ENCODE measurements at regions not wholly inside any gene's neighbourhood (a gene's known extent, or its start where the extent isn't known, plus 50 kb on each side); places are given as distances from the start of the nearest gene placed in this dataset.

DNA sequence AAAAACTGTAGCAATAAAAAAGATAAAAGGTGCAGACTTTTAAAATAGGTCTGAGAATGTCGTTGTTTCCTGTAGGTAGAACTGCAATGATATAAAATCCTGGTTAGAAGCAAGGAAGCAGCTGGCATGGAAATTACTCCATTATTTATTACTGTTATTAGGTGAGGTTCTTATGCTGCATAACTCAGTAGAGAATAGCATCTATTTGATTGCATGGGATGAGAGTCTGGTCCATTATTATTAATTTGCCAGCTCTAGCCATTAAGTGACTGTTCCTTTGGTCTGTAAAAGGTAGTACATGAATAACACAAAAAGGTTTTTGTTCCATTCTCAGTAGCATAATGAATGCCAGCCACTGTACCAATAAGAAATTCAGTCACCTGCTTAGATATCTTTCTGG, 358.6 kb downstream of the RBM43 start:
- no peaks in the 10 kb centered on the region; the same call in 1 of the 2 replicates for H3K36me3 ChIP-seq (ENCODE audit: insufficient read depth)
- no peak overlapping the region for H2AFZ ChIP-seq
- no peak overlapping the region for H3K4me2 ChIP-seq
- Mint-ChIP-seq H3K4me3 (no peak overlapping the region), H3K27me3 (ENCODE audit: insufficient read depth, low read depth, poor library complexity) (no peaks in the 10 kb centered on the region), H3K36me3 (ENCODE audit: low read depth) (peaks cover 27% of the 10 kb centered on the region), H3K4me1 (no peaks in the 10 kb centered on the region), H3K27ac (no peak overlapping the region; the same call in 1 of the 2 replicates), H3K9me3 (peaks cover 24% of the 10 kb centered on the region)
- TF ChIP-seq ZNF331 (CRISPR knock-in tag; IDR thresholded peaks at IDR 0.05; ENCODE audit: low read depth), result no peak
- no peak for TF ChIP-seq JUNB (IDR thresholded peaks at IDR 0.05; ENCODE audit: unreplicated experiment)
- no peak for TF ChIP-seq POLR2AphosphoS5 (IDR thresholded peaks at IDR 0.05; ENCODE audit: low read depth)
- TF ChIP-seq NANOG (IDR thresholded peaks at IDR 0.05; ENCODE audit: borderline replicate concordance), result no peak
- TF ChIP-seq CREB1 (CRISPR knock-in tag; IDR thresholded peaks at IDR 0.05; ENCODE audit: low read depth), result no peak
- TF ChIP-seq, protein P1, sequence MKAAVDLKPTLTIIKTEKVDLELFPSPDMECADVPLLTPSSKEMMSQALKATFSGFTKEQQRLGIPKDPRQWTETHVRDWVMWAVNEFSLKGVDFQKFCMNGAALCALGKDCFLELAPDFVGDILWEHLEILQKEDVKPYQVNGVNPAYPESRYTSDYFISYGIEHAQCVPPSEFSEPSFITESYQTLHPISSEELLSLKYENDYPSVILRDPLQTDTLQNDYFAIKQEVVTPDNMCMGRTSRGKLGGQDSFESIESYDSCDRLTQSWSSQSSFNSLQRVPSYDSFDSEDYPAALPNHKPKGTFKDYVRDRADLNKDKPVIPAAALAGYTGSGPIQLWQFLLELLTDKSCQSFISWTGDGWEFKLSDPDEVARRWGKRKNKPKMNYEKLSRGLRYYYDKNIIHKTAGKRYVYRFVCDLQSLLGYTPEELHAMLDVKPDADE (IDR thresholded peaks at IDR 0.05), result no peak
- no peak for TF ChIP-seq EZH2phosphoT487 (IDR thresholded peaks at IDR 0.05; ENCODE audit: unreplicated experiment)
- H3F3A ChIP-seq (replicated peaks; ENCODE audit: low read depth), result no peaks in the 10 kb centered on the region
- H3K9me2 ChIP-seq (ENCODE audit: insufficient read depth), result peaks cover 14% of the 10 kb centered on the region
- no peaks in the 10 kb centered on the region for H4K20me1 ChIP-seq (replicated peaks; ENCODE audit: insufficient read depth)
- ATAC-seq (no peak), DNase-seq (ENCODE audit: low spot score) (no peak)
- no peaks in the 10 kb centered on the region for H3K79me2 ChIP-seq (replicated peaks; ENCODE audit: insufficient read depth)
- H3K27ac ChIP-seq (ENCODE audit: low read depth), result no peak overlapping the region
- H3K27me3 ChIP-seq (ENCODE audit: insufficient read depth), result no peaks in the 10 kb centered on the region
- H3K4me1 ChIP-seq (ENCODE audit: insufficient read depth), result no peaks in the 10 kb centered on the region
- H3K4me3 ChIP-seq, result no peak overlapping the region

DNA sequence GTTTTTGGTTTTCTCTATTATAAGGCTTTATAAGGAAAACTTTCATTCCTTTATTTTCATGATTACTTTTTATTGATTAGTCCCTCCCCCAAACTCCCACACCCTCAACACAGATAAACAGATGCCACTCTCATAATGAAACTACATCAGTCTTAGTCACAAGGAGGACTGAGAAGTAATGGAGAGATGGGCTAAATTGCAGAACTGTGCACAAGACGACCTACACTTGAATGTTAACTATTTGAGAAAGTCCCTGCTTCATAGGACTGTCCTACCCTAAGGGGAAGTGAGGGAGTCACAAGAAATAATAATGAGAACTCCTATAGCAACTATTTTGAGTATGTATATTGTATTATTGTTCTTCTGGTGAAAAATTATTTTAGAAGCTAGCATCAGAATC, 360.8 kb downstream of the RBM43 start:
- no peak overlapping the region for H3K4me3 ChIP-seq
- Mint-ChIP-seq H3K4me1 (no peaks in the 10 kb centered on the region), H3K27me3 (ENCODE audit: insufficient read depth, low read depth, poor library complexity) (no peaks in the 10 kb centered on the region), H3K27ac (no peak overlapping the region), H3K9me3 (peaks cover 23% of the 10 kb centered on the region), H3K4me3 (no peak overlapping the region), H3K36me3 (ENCODE audit: low read depth) (peaks cover 27% of the 10 kb centered on the region)
- peaks cover 24% of the 10 kb centered on the region for H3K9me2 ChIP-seq (ENCODE audit: insufficient read depth)
- no peak overlapping the region for H2AFZ ChIP-seq
- no peaks in the 10 kb centered on the region; the same call in 1 of the 2 replicates for H3K36me3 ChIP-seq (ENCODE audit: insufficient read depth)
- no peak overlapping the region for H3K27ac ChIP-seq (ENCODE audit: low read depth)
- DNase-seq (ENCODE audit: low spot score) (no peak), ATAC-seq (no peak)
- no peaks in the 10 kb centered on the region for H3K79me2 ChIP-seq (replicated peaks; ENCODE audit: insufficient read depth)
- no peaks in the 10 kb centered on the region for H3K4me1 ChIP-seq (ENCODE audit: insufficient read depth)
- no peak for TF ChIP-seq JUNB (IDR thresholded peaks at IDR 0.05; ENCODE audit: unreplicated experiment)
- TF ChIP-seq NANOG (IDR thresholded peaks at IDR 0.05; ENCODE audit: borderline replicate concordance), result no peak
- H4K20me1 ChIP-seq (replicated peaks; ENCODE audit: insufficient read depth), result no peaks in the 10 kb centered on the region
- H3K27me3 ChIP-seq (ENCODE audit: insufficient read depth), result no peaks in the 10 kb centered on the region
- H3K4me2 ChIP-seq, result no peak overlapping the region
- no peaks in the 10 kb centered on the region for H3F3A ChIP-seq (replicated peaks; ENCODE audit: low read depth)

DNA sequence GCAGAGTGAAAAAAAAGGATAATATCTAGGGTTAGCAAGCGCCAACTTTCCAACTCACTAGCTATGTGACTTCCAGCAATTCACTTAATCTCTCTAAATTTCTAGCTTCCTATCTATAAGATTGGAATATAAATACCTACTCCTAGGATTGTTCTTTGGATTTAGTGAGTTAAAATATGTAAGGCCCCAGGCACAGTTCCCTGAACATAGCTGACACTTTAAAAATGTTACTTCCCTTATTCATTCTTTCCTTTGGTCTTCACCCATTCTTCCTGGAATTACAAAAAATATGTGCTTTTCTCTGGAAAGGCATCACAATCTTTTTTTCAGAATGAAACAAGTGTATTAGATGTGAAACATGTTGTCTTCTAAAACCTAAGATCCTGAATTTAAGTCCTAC, 365.7 kb downstream of the RBM43 start:
- ATAC-seq (no peak), DNase-seq (ENCODE audit: low spot score) (no peak)
- H3K9me2 ChIP-seq (ENCODE audit: insufficient read depth), result peaks cover 21% of the 10 kb centered on the region
- H3K4me3 ChIP-seq, result no peak overlapping the region
- H3K27me3 Mint-ChIP-seq (ENCODE audit: insufficient read depth, low read depth, poor library complexity), result no peaks in the 10 kb centered on the region
- peaks cover 12% of the 10 kb centered on the region for H3K36me3 Mint-ChIP-seq (ENCODE audit: low read depth)
- no peaks in the 10 kb centered on the region for H3K4me1 Mint-ChIP-seq
- no peaks in the 10 kb centered on the region for H4K20me1 ChIP-seq (replicated peaks; ENCODE audit: insufficient read depth)
- no peaks in the 10 kb centered on the region for H3K79me2 ChIP-seq (replicated peaks; ENCODE audit: insufficient read depth)
- no peak overlapping the region for H3K4me2 ChIP-seq
- no peak overlapping the region for H3K4me3 Mint-ChIP-seq
- H3K4me1 ChIP-seq (ENCODE audit: insufficient read depth), result no peaks in the 10 kb centered on the region
- no peak overlapping the region for H3K27ac Mint-ChIP-seq
- H2AFZ ChIP-seq, result no peak overlapping the region
- H3K9me3 Mint-ChIP-seq, result peaks cover 16% of the 10 kb centered on the region
- H3K27me3 ChIP-seq (ENCODE audit: insufficient read depth), result no peaks in the 10 kb centered on the region
- no peak overlapping the region for H3K27ac ChIP-seq (ENCODE audit: low read depth)
- H3K36me3 ChIP-seq (ENCODE audit: insufficient read depth), result peaks cover under 1% of the 10 kb centered on the region; the same call in 1 of the 2 replicates
- H3F3A ChIP-seq (replicated peaks; ENCODE audit: low read depth), result no peaks in the 10 kb centered on the region
- TF ChIP-seq, protein P2, sequence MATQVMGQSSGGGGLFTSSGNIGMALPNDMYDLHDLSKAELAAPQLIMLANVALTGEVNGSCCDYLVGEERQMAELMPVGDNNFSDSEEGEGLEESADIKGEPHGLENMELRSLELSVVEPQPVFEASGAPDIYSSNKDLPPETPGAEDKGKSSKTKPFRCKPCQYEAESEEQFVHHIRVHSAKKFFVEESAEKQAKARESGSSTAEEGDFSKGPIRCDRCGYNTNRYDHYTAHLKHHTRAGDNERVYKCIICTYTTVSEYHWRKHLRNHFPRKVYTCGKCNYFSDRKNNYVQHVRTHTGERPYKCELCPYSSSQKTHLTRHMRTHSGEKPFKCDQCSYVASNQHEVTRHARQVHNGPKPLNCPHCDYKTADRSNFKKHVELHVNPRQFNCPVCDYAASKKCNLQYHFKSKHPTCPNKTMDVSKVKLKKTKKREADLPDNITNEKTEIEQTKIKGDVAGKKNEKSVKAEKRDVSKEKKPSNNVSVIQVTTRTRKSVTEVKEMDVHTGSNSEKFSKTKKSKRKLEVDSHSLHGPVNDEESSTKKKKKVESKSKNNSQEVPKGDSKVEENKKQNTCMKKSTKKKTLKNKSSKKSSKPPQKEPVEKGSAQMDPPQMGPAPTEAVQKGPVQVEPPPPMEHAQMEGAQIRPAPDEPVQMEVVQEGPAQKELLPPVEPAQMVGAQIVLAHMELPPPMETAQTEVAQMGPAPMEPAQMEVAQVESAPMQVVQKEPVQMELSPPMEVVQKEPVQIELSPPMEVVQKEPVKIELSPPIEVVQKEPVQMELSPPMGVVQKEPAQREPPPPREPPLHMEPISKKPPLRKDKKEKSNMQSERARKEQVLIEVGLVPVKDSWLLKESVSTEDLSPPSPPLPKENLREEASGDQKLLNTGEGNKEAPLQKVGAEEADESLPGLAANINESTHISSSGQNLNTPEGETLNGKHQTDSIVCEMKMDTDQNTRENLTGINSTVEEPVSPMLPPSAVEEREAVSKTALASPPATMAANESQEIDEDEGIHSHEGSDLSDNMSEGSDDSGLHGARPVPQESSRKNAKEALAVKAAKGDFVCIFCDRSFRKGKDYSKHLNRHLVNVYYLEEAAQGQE (IDR thresholded peaks at IDR 0.05; ENCODE audit: unreplicated experiment), result no peak
- TF ChIP-seq, protein P3, sequence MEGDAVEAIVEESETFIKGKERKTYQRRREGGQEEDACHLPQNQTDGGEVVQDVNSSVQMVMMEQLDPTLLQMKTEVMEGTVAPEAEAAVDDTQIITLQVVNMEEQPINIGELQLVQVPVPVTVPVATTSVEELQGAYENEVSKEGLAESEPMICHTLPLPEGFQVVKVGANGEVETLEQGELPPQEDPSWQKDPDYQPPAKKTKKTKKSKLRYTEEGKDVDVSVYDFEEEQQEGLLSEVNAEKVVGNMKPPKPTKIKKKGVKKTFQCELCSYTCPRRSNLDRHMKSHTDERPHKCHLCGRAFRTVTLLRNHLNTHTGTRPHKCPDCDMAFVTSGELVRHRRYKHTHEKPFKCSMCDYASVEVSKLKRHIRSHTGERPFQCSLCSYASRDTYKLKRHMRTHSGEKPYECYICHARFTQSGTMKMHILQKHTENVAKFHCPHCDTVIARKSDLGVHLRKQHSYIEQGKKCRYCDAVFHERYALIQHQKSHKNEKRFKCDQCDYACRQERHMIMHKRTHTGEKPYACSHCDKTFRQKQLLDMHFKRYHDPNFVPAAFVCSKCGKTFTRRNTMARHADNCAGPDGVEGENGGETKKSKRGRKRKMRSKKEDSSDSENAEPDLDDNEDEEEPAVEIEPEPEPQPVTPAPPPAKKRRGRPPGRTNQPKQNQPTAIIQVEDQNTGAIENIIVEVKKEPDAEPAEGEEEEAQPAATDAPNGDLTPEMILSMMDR (conservative IDR thresholded peaks at IDR 0.05; ENCODE audit: low read depth in 2 of 2), result no peak
- TF ChIP-seq ZNF114 (CRISPR knock-in tag; IDR thresholded peaks at IDR 0.05), result no peak
- TF ChIP-seq JUNB (IDR thresholded peaks at IDR 0.05; ENCODE audit: unreplicated experiment), result no peak
- TF ChIP-seq, protein P1 (IDR thresholded peaks at IDR 0.05), result no peak
- no peak for TF ChIP-seq EZH2 (IDR thresholded peaks at IDR 0.05; ENCODE audit: low read depth, unreplicated experiment)
- TF ChIP-seq NANOG (IDR thresholded peaks at IDR 0.05; ENCODE audit: borderline replicate concordance), result no peak
- no peak for TF ChIP-seq ZNF331 (CRISPR knock-in tag; IDR thresholded peaks at IDR 0.05; ENCODE audit: low read depth)
- TF ChIP-seq EZH2phosphoT487 (IDR thresholded peaks at IDR 0.05; ENCODE audit: unreplicated experiment), result no peak

Data from GM23338 (cell line).